H1 (cell line): ENCODE measurements at regions not wholly inside any gene's neighbourhood (a gene's known extent, or its start where the extent isn't known, plus 50 kb on each side); places are given as distances from the start of the nearest gene placed in this dataset.

ENCODE experiments used
- BCL11A ChIP-seq, 2 experiments: IDR thresholded peaks; one replicate each; pipeline ENCODE4 v1.6.1; 2011; ENCODE audit warnings: low read depth in 2 of 2, low read length in 2 of 2, mild to moderate bottlenecking in 2 of 2
- GTF2F1 ChIP-seq: IDR thresholded peaks from 2 replicates; pipeline ENCODE4 v1.6.1; 2012; ENCODE audit warnings: low read depth, low read length, improper control_type of control experiment, borderline replicate concordance
- HDAC6 ChIP-seq: IDR thresholded peaks from one replicate; pipeline ENCODE4 v1.7.1; 2012; ENCODE audit warnings: low read depth, mild to moderate bottlenecking, inconsistent platforms, low read length, moderate library complexity
- PHF8 ChIP-seq: fragments of 200-600 bp; sonication (generic); conservative IDR thresholded peaks from 2 replicates; pipeline ENCODE4 v1.7.1; 2012; ENCODE audit warnings: low read depth, mild to moderate bottlenecking, inconsistent platforms, low read length, moderate library complexity
- RAD21 ChIP-seq, 2 experiments: IDR thresholded peaks in 1 of 2; conservative IDR thresholded peaks in 1 of 2; 2 replicates each; pipeline ENCODE4 v1.6.1; 2011; ENCODE audit warnings: low read depth in 2 of 2, low read length in 2 of 2, improper control_type of control experiment in 1 of 2, inconsistent platforms in 1 of 2, mild to moderate bottlenecking in 1 of 2, moderate library complexity in 1 of 2

DNA sequence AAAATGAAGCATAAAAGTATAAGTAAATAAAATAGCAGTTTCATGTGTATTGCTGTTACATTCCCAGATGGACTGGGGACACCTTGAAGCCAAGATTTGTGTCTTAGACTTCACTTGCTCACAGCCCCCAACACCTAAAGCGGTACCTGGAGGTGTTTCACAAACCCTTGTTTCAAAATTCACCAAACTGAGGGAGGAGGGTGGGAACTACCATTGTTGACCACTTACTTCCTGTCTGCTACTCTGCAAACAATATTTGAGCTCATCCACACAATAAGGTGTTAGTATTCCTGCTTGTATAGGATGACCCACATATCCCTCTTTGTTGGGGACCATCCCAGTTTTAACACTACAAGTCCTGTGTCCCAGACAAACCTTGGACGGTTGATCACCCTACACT, 115.9 kb upstream of the SYT6 start (continued):
- TF ChIP-seq RAD21 (IDR thresholded peaks at IDR 0.05 in 1 of 2, conservative IDR thresholded peaks at IDR 0.05 in 1 of 2; ENCODE audit: low read depth in 2 of 2, low read length in 2 of 2) (no peak), GTF2F1 (no peak), HDAC6 (no peak), BCL11A (IDR thresholded peaks at IDR 0.05; ENCODE audit: low read depth in 2 of 2, low read length in 2 of 2) (no peak), PHF8 (no peak)
